Osteocyte (in vitro differentiated cells): ENCODE measurements at regions not wholly inside any gene's neighbourhood (a gene's known extent, or its start where the extent isn't known, plus 50 kb on each side); places are given as distances from the start of the nearest gene placed in this dataset.

Source experiments
- DNase-seq: peaks from one replicate; pipeline ENCODE4 v3.0.0; 2021; ENCODE audit warnings: mixed read lengths; ENCODE audit not compliant: unreplicated experiment; ENCODE audit errors: extremely low spot score
- H3K27ac Mint-ChIP-seq: one replicate; pipeline ENCODE4 v1.8.0; 2021; ENCODE audit warnings: mild to moderate bottlenecking, mixed read lengths; ENCODE audit not compliant: unreplicated experiment
- H3K27me3 Mint-ChIP-seq: one replicate; pipeline ENCODE4 v1.8.0; 2021; ENCODE audit warnings: mixed read lengths; ENCODE audit not compliant: unreplicated experiment
- H3K36me3 Mint-ChIP-seq: one replicate; pipeline ENCODE4 v1.8.0; 2021; ENCODE audit warnings: mixed read lengths; ENCODE audit not compliant: unreplicated experiment
- H3K4me1 Mint-ChIP-seq: one replicate; pipeline ENCODE4 v1.8.0; 2021; ENCODE audit warnings: mixed read lengths; ENCODE audit not compliant: unreplicated experiment
- H3K4me3 Mint-ChIP-seq: one replicate; pipeline ENCODE4 v1.8.0; 2021; ENCODE audit warnings: mild to moderate bottlenecking, moderate library complexity, mixed read lengths; ENCODE audit not compliant: unreplicated experiment
- H3K9me3 Mint-ChIP-seq: one replicate; pipeline ENCODE4 v1.8.0; 2021; ENCODE audit warnings: mixed read lengths; ENCODE audit not compliant: unreplicated experiment
- CTCF ChIP-seq: fragments of 200-600 bp; sonication (generic); IDR thresholded peaks from 2 replicates; pipeline ENCODE4 v1.5.0; 2021; ENCODE audit warnings: antibody characterized with exemption, mild to moderate bottlenecking, moderate library complexity

GRCh38 chr10:14431868-14432267, 101.1 kb upstream of the FRMD4A start:
- Mint-ChIP-seq H3K36me3 (no peaks in the 10 kb centered on the region), H3K9me3 (peaks cover 9% of the 10 kb centered on the region), H3K27ac (no peak overlapping the region), H3K4me3 (no peak overlapping the region), H3K27me3 (no peaks in the 10 kb centered on the region), H3K4me1 (peaks cover 23% of the 10 kb centered on the region)
- TF ChIP-seq CTCF: no peak
- no peak for DNase-seq

- Mint-ChIP-seq H3K27ac (no peak overlapping the region), H3K36me3 (no peaks in the 10 kb centered on the region), H3K27me3 (no peaks in the 10 kb centered on the region), H3K4me1 (peaks cover 23% of the 10 kb centered on the region), H3K9me3 (peaks cover 9% of the 10 kb centered on the region), H3K4me3 (no peak overlapping the region)
- no peak for DNase-seq
- TF ChIP-seq CTCF: no peak
These were observed 98.4 kb upstream of the FRMD4A start for GRCh38 chr10:14429043-14429700.

GRCh38 chr10:14425034-14425433, 94.3 kb upstream of the FRMD4A start:
- TF ChIP-seq CTCF: no peak
- Mint-ChIP-seq H3K4me3 (no peak overlapping the region), H3K27me3 (no peaks in the 10 kb centered on the region), H3K4me1 (peaks cover 11% of the 10 kb centered on the region), H3K36me3 (no peaks in the 10 kb centered on the region), H3K9me3 (peaks cover 11% of the 10 kb centered on the region), H3K27ac (no peak overlapping the region)
- no peak for DNase-seq

GRCh38 chr10:14423111-14423744, 92.5 kb upstream of the FRMD4A start:
- TF ChIP-seq CTCF: no peak
- H3K27me3 Mint-ChIP-seq: no peaks in the 10 kb centered on the region
- DNase-seq: no peak
- H3K36me3 Mint-ChIP-seq: no peaks in the 10 kb centered on the region
- peaks cover 11% of the 10 kb centered on the region for H3K9me3 Mint-ChIP-seq
- H3K4me3 Mint-ChIP-seq: no peak overlapping the region
- H3K27ac Mint-ChIP-seq: no peak overlapping the region
- peaks cover 8% of the 10 kb centered on the region for H3K4me1 Mint-ChIP-seq

GRCh38 chr10:14422431-14422830, 91.7 kb upstream of the FRMD4A start:
- Mint-ChIP-seq H3K27me3 (no peaks in the 10 kb centered on the region), H3K27ac (no peak overlapping the region), H3K36me3 (no peaks in the 10 kb centered on the region), H3K4me3 (no peak overlapping the region), H3K9me3 (peaks cover 7% of the 10 kb centered on the region), H3K4me1 (peaks cover 8% of the 10 kb centered on the region)
- DNase-seq: no peak
- no peak for TF ChIP-seq CTCF
